Umbilical cord (tissue), 1 donor: ENCODE measurements at regions not wholly inside any gene's neighbourhood (a gene's known extent, or its start where the extent isn't known, plus 50 kb on each side); places are given as distances from the start of the nearest gene placed in this dataset.
"Not testable (repeated sequence)": the region's sequence is repeated elsewhere in the genome, so short reads cannot be mapped to it uniquely, and the experiment has no call there.

ENCODE experiments used
- DNase-seq: peaks from one replicate; pipeline ENCODE4 v3.0.0-alpha.2; 2015; ENCODE audit warnings: low spot score

DNA sequence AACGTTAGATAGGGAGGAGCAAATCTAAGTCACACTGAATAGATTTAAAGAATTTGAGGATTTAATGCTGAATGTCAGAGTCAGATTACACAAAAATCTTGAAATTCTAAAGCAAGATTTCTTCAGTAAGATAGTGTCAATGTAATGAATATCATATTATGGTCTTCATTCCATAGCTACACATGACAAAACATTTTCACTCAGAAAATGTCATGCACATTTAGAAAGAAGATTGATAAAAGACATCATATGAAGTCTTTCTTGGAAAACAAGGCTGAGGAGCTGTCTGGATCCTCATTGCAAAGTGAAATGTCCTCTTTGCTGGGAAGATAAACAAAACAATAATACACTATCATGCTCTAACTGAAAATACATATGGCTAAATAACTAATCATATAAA is 1006.9 kb downstream of the PCDH7 start:
- DNase-seq: no peak

DNA sequence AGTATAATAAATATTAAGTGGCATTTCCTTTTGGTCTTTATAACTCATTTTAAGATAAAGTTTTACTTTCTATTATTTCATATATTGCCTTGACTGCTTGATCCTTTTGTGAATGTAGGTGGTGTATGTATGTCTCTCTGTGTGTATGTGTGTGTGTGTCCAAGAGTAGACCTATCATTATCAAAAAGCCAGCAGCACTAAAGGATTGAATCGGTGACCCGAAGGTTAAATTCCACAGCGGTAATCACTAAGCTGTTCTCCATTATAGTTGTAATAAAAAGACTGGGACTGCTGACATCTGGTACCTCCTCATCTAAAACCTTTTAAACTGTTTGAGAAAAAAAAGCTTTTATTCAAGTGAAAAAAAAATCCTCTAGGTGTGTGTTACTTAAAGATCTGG is 1014.8 kb downstream of the PCDH7 start:
- no peak for DNase-seq

DNA sequence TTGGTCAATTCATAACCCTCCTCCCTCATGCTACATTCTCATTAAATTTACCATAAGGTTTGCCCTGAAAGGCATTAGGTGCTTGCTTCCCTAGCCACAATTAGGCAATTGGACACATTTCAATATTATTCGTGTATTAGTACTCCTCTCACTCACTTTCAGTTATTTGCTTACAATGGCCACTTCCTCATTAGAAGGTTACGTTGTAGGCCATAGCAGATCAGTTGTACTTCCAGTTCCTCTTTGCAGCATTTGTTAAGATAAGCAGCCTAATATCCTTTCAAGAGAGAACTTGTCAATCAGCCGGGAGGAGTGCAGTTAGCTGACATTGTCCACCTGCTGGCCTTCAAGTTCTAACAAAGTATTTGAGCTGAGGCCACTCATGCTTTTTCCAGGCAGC is 1017.2 kb downstream of the PCDH7 start:
- no peak for DNase-seq

DNA sequence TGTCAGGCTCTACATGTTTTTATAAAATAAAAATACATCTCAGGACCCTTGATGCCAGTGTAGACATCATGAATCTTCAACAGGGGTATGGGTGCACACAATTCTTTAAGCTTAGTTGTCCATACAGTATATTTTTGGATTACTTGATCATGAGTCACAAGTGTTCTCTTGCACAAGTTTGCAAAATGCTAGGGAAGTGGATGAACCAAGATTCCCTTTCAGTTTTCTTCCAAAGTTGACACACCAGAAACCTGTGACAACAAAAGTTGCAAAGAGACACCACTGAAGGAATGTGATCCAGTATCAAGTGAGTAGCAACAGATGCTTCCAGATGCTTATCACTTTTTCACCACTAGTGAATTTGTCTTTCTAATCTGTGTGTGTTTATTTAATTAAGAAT is 1021.2 kb downstream of the PCDH7 start:
- DNase-seq: no peak

DNA sequence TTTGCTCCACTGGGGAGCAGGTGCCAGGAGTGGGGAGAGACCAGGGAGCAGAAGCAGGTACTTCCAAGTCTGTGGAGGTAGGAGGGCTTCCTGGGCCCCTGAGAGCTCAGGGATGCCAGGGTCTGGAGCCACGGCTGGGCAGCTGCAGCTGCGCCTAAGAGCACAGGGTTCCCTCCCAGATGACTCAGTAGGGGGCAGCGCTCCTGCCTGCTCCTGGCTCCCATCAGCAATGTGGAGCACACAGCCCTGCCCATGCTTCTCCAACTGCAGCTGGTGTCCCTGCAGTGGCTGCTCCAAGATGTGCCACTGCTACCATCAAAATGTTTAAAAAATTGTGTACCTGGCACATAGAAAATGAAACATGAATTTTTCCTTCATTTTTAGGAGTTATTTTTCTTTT is 1028.2 kb downstream of the PCDH7 start:
- no peak for DNase-seq

DNA sequence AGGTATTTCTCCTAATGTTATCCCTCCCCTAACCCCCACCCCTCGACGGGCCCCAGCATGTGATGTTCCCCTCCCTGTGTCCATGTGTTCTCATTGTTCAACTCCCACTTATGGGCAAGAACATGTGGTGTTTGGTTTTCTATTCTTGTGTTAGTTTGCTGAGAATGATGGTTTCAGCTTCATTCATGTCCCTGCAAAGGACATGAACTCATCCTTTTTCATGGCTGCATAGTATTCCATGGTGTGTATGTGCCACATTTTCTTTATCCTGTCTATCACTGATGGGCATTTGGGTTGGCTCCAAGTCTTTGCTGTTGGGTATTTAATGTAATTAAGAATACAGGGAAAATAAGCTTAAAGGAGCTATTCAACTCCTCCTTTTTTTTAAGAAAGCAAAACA is 1030.4 kb downstream of the PCDH7 start:
- DNase-seq: not testable (repeated sequence)

DNA sequence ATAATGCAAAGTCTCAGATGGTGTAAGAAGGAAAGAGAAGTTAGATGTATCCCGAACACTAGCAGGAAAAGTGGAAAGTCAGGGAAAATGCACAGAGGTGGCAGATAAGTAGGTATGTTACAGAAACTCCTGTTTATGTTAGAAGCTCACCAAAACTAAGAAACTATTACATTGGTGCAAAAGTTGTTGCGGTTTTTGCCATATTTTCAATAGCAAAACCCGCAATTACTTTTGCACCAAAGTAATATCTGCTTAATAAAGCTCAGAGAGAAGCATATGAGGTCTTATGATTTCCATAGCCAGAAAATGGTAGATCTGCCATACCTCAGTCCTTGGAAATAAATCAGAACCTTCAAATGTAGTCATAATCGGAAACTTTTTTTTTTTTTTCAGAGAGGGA is 1035.6 kb downstream of the PCDH7 start:
- no peak for DNase-seq

DNA sequence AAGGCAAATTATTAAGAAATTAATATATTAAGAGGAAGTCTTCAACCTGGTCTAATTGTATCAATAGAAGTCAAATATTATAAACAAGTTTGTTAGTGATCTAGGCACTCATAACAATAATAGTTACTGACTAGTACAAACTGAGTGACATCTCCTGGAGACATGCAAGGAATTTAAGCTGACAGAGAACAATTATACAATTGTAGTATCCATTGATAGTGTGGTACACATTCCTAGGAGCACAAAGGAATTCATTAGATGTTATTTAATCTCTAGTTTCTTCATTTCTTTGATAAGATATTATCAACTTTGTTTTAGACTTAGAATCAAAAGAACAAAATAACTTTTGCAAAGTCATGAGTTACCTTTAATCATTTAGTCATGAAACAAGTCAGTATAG is 1048.6 kb downstream of the PCDH7 start:
- DNase-seq: no peak

DNA sequence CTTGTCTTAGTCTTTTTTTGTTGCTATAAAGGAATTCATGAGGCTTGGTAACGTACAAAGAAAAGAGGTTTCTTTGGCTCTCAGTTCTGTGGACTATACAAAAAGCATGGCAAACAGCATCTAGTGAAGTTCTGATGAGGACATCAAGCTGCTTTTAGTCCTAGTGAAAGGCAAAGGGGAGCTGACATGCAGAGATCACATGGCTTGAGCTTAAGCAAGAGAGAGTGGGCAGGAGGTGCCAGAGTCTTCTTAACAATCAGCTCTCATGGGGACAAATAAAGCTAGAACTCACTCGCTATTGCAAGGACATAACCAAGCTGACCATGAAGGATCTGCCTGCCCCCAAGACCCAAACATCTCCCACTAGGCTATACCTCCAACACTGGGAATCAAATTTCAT is 1063.1 kb downstream of the PCDH7 start:
- DNase-seq: no peak

DNA sequence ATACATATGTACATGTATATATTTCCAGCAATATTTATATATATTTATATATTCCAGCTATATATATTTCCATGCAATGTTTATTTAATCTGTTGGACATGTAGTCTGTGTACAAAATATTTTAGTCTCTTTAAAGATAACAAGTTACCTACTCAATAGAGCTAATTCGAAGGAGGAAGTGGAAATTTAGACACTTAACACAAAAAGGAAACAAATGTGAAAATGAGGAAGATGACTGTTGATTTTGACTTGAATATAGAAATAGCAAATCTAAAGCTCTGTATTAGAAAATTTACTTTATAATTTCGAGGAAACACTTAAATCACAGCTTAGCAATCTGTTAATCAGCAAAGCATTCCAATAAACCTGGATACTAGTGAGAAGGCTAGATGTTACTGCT is 1064.4 kb downstream of the PCDH7 start:
- DNase-seq: no peak

DNA sequence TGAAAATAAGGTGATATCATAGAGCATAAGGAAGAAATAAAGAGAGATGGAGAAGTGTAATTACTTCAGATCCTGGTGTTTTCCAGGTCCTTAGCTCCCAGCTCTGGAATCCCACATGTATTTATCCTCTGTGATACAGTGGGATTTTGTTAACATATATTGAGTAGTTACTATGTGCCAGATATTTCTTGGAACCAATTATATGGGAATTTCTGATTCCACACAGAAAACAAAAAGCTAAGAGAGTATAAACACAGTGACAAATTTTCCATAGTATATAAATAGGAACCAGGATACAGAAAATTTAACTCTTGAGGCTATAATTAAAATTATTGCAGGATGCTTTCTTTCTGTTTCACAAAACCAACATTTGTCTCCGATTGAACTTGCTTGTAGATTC is 1067.5 kb downstream of the PCDH7 start:
- no peak for DNase-seq

DNA sequence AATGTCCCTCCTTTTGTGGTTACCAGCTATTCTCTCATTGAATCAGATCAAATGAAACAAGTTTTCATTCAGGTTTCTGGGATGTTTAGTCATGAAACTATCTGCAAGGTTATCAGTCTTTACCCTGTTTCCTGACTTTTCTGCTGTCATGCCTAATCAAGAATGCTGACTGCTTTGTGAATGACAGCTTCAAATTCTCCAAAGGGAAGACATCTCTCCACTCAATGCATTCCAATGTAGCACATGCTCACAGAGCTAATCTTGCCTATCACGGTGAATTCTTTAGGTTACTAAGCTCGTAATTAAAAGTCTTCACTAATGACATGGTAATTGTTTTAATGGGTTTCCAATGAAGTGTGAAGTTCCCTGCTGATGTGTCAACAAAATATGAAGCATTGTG is 1068.5 kb downstream of the PCDH7 start:
- no peak for DNase-seq

DNA sequence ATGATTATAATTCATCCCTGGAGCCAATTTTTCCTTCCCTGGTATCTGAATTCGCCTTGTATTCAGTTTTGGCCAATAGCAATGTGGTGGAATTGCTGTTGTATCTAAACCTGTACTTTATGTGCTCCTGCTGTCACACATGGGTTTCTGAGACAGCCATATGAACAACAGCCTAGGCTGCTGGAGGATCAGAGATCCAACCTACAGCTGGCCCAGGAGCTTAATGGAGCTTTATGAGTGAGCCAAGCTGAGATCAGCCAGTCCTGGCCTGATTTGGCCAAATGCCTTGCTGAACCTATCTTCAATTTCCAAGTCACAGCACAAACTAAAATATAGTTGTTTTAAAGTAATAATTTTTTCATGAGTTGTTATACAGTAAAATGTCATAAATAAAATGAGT is 1071.5 kb downstream of the PCDH7 start:
- DNase-seq: peak; percentile 63

DNA sequence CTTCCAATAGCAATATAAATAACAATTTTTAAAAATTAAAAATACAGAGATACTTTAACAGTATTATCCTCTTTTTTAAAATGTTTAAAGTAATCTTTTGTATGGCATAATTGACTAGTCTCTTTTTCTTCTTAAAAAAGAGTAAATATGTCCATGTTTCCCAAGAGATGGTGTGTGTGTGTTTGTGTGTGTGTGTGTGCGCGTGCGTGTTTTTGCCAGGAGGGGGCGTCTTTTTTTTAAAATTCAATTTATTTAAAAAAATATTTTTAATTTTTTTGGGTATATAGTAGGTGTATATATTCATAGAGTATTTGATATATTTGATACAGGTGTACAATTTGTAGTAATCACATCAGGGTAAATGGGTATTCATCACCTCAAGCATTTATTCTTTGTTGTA is 1073.7 kb downstream of the PCDH7 start:
- no peak for DNase-seq

DNA sequence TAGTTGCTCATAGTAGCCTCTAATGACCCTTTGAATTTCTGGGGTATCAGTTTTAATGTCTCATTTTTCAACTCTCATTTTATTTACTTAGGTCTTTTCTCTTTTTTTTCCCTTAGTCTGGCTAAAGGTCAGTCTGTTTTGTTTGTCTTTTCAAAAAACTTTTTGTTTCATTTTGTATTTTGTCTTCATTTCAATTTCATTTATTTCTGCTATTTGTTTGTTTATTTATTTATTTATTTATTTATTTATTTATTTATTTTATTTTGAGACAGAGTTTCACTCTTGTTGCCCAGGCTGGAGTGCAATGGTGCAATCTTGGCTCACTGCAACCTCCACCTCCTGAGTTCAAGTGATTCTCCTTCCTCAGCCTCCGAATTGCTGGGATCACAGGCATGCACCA is 1076.9 kb downstream of the PCDH7 start:
- not testable (repeated sequence) for DNase-seq

DNA sequence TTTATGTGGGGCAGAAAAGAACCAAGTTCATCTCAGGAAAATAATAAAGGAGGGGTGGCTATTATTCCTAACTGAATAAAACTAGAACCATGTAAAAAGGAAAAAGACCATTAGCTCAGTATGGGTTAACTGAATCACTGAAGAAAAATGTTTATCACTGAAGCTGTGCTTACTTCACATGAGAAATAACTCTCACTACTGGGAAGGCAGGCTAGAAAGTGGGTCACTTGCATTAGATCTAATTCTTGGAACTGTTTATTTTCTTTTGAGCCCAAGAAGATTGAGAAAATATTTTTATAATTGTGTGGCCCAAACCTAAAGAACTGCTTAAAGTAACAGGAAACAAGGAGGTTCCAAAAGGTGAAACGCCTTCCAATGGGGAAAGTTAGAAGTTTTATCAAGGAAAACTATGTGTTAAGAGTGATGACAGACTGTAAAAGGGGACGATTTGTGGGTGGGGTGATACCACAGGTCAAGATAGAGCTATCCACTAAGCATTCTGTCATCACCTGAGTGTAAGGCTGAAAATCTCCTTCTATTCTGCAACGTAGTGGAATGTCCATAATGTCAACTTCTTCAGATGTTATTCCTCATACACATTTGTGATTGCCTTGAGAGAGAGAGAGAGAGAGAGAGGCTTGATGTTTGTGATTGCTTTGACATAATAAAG is 1083.5 kb downstream of the PCDH7 start:
- peak; percentile 51 for DNase-seq

DNA sequence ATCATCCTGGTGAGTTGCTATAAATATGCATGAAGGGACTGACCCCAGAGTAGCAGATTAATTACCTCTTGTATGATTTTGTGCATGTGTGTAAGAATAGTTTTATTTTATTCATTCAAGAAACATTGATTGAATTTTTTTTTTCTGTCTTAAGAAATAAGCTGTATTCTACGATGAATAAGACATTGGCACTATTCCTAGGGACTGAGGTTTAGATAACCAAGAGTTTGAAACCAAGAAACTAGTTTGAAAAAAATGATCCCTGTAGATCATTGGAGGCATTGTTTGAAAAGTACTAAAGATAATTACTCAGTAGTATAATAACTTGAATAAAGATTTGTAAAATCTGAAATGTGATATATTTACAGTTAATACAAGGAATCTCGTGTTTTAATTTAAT is 1086.9 kb downstream of the PCDH7 start:
- peak; percentile 38 for DNase-seq

DNA sequence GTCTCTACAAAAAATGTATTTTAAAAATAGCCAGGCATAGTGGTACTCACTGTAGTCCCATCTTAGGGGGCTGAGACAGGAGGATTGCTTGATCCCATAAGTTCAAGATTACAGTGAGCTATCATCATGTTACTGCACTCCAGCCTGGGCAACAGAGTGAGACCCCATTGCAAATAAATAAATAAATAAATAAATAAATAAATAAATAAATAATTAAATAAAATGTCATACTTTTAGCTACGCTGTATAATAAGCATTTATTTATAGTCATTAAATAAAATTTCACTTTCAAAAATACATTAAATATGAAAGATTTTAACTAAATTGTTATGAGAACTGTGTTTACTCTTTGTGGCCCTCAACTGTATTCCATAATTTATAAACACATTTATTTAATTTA is 1124.2 kb downstream of the PCDH7 start:
- no peak for DNase-seq

DNA sequence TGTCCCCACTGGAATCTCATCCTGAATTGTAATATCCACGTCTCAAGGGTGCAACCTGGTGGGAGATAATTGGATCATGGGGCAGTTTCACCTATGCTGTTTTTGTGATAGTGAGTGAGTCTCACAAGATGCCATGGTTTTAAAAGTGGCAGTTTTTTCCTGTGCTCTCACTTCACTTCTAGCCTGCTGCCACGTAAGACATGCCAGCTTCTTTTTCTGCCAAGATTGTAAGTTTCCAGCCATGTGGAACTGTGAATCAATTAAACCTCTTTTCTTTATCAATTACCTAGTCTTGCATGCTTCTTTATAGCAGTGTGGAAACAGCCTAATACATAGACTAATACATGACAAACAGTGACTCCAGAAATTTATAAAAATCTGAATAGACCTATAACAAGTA is 1131.8 kb downstream of the PCDH7 start:
- DNase-seq: no peak

DNA sequence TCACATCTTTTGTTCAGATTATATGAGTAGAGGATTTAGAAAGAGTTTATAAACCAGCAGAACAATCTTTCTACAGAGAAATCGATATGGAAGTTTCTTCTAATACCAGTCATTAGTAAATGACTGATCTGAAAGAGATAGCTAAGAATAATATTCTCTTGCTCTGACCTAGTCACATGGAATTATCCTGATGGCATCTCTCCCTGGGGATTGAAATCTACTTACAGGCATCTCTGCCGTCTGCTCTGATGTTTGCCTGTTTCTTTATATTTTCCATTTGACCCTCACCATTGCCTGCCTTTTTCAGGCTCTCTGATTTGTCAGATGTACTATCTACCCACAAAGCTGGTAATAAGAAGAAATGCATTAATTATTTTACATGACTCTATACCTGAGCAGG is 1157.3 kb downstream of the PCDH7 start:
- no peak for DNase-seq

DNA sequence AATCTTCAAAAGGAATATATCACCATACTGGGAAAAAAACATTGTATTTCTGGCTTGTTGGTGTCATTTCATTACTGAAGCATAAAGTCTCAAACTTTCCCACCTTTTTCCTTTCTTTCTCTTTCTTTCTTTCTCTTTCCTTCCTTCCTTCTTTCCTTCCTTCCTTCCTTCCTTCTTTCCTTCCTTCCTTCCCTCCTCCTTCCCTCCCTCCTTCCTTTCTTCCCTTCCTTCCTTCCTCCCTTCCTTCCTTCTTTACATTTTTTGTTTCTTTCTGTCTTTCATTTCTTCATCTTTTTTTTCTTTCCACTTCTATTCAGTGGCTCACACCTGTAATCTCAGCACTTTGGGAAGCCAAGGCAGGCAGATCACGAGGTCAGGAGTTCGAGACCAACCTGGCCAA is 1160.7 kb downstream of the PCDH7 start:
- not testable (repeated sequence) for DNase-seq

DNA sequence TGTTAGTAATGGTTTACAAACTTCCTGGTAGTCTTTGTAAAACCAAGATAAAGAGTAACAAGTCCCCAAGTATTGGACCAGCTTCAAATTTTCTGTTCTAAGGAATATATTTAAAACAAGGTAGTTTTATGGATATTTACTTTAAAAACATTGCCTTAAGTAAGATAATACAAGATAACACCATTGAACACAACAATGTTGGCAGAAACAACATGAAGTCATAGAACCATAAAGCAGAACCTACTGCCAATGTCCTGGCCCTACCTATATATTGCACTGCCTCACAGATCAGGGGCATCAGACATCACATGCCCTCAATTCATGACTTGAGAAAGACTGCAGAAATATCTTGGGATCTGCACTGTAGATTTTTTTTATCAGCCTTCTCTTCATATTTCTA is 1176.2 kb downstream of the PCDH7 start:
- DNase-seq: no peak

DNA sequence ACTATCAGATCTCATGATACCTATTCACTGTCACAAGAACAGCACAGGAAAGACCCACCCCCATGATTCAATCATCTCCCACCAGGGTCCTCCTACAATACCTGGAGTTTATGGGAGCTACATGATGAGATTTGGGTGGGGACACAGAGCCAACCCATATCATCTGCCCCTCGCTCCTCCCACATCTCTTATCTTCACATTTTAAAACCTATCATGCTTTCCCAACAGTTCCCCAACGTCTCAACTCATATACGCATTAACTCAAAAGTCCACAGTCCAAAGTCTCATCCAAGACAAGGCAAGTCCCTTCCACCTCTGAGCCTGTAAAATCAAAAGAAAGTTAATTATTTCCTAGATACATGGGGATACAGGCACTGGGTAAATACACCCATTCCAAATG is 1185.2 kb downstream of the PCDH7 start:
- DNase-seq: no peak

DNA sequence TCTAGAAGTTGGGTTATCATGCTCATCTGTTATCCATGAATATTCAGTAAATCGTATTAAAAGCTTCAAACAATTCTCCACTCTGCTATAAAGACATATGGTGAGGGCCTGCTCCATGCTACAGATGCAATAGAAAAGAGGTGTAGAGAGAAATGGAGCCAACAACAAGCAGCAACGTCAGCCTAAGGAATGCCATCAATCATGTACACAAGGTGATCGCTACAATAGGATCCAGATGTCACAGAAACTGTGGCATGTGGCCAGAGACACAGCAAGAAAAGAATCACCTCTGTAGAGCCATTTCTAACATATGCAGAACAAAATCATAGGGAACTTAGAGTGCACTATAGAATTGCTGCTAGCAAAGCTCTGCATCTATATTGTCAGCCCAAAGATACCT is 1188.1 kb downstream of the PCDH7 start:
- DNase-seq: no peak
